Stimulated activated CD4-positive, alpha-beta T cell treated with anti-CD3 and anti-CD28 coated beads, Interleukin-1b, Interleukin-23, amount 100 ng/mL, for 4 hours (primary cell): ENCODE measurements at regions not wholly inside any gene's neighbourhood (a gene's known extent, or its start where the extent isn't known, plus 50 kb on each side); places are given as distances from the start of the nearest gene placed in this dataset.
"Not testable (repeated sequence)": the region's sequence is repeated elsewhere in the genome, so short reads cannot be mapped to it uniquely, and the experiment has no call there.

Source experiments
- DNase-seq, 2 donors: peaks; one replicate each; pipeline ENCODE4 v3.0.0-alpha.2; 2020; ENCODE audit warnings: low read depth in 2 of 2

DNA sequence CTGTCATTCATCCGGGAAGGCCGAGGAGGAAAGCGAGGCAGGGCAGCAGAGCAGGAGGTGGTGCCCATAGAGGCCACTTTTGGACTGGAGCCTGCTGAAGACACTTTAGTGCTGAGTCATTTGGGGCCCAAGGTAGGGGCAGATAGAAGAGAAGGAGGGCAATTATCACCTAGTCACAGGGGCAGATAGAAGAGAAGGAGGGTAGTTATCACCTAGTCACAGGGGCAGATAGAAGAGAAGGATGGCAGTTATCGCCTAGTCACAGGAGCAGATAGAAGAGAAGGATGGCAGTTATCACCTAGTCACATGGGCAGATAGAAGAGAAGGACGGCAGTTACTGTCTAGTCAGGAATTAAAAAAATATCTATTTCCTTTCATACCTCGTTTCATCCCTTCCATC lies 1372.6 kb downstream of the FOXD4L5 start:
- not testable (repeated sequence) for DNase-seq

DNA sequence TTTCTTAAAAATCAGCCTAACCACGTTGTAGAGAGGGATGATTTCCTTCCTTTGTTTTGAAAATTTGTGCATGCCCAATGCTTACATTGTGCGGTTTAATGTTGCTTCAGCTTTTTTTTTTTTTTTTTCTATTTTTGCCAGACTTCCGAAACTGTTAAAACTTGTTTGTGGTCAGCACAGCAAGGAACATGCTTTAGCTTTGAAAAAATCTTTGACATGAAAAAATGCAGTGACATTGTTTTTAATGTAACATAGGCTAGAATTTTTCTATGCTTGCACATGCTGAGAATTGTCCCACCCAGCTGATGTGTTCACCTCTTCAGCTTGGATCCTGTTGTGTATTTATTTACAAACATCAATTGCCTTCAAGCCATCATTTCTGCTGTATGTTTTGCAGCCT lies 1375.9 kb downstream of the FOXD4L5 start:
- not testable (repeated sequence) for DNase-seq

DNA sequence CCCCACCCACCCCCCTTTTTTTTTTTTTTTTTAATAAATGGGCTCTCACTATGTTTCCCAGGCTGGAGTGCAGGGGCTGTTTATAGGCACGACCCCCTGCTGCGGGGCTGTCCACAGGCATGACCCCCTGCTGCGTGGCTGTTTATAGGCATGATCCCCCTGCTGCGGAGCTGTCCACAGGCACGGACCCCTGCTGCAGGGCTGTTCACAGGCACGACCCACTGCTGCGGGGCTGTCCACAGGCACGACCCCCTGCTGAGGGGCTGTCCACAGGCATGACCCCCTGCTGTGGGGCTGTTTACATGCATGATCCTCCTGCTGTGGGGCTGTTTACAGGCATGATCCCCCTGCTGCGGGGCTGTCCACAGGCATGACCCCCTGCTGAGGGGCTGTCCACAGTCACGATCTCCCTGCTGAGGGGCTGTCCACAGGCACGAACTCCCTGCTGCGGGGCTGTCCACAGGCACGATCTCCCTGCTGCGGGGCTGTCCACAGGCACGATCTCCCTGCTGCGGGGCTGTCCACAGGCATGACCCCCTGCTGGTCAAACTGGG lies 1385.3 kb downstream of the FOXD4L5 start:
- not testable (repeated sequence) for DNase-seq

DNA sequence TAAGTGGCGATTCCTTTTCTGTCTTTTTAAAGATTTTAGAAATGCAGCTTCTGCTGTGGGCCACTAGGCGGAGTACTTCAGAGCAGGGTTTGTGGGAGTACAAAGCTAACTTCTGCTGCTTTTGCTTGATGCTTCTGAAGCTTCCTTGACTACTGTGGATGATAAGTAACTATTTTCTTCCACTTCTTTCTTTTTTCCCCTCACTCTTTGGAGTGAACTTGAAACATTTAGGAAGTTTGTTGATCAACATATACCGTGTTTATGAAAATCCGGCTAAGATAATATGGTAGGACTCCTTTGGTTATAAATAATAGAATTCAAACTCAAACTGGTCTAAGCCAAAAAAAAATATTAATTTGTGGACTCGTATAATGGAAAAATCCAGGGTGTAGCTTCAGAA lies 1403.6 kb downstream of the FOXD4L5 start:
- DNase-seq = not testable (repeated sequence)

DNA sequence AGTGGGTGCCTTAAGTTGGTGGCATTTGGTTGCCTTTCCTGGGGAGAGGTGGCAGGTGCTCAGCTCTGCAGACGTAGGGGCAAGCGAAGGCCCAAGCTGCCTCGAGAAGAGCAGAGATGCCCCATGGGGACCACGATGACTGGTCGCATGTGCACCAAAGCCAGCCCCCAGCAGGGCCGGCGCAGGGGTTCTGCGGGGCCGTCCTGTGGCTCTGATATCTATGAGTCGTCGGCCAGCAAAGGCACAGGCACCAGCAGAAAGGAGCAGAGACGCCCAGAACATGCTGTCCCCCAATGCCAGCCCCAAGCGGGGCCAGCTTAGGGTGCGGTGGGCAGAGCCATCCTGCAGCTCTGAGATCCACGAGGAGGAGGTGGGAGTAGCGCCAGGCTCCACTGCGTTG lies 1408.6 kb downstream of the FOXD4L5 start:
- DNase-seq = not testable (repeated sequence)

DNA sequence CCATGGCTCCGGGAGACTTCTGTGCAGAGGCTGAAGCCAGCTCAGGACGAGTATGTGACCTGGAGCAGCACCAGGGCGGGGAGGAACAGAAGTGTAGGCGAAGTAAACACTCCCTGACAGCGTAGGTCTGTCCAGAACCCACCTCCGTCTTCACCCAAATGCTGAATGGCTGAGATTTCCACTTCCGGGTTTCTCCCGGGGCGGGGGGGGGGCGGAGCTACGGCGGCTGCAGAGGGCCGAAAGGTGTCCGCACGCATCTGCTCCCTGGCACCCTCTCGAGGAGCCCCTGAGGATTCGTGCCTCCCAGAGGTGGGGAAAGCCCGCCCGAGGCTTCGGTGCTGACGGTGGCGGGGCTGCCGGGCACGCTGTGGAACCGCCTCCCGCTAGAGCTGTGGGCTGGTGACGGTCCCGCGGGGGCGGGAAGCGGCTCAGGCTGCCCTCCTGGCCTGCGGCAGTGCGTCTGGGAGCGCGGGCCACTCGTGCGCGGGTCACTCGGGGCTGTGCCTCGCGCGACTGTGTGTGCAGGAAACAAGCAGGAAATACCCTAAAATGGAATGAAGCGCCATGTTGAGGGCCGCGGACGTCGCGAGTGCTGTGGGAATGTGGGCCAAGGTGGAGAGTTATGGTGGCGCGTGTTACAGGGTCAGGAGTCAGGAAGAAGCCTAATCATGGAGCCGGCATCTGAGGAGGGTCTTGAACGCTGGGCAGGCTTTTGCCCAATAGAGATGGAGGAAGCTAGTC lies 1425.4 kb downstream of the FOXD4L5 start:
- DNase-seq = peak in 1 of 2 donors; percentile 13

DNA sequence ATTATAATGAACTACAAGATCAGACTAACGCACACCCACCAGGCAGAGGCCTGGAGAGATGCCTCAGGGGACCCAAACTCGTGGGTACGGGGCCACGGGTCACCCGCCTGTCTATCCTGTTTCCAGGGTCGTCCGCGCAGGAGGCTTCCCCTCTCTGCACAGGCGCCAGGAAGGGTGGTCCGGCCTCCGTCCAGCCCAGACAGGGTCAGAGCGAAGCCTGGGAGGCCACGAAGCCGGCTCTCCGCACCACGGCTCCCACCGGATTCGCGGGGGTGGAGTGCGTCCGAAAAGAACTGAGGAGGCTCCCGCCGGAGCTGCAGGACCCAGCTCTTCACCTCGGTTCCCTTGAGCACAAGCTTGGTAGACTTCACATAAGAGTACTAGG lies 1425.9 kb downstream of the FOXD4L5 start:
- DNase-seq = not testable (repeated sequence)

DNA sequence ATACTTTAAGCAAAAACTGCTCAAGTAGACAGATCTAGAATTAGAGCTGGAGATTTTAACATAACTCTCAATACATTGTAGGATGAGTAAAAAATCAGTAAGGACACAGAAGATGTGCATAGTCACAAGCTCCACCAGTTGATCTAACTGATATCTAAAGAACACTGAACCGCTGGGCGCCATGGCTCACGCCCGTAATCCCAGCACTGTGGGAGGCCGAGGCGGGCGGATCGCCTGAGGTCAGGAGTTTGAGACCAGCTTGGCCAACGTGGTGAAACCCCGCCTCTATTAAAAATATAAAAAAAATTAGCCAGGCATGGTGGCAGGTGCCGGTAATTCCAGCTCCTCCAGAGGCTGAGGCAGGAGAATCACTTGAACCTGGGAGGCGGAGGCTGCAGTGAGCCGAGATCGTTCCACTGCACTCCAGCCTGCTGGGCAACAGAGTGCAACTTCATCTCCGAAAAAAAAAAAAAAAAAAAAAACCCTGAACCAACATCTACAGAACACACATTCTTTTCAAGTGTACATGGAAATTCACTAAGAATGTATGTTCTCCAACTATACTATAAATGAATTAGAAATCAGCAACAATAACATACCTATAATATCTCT lies 1431.8 kb downstream of the FOXD4L5 start:
- not testable (repeated sequence) for DNase-seq

DNA sequence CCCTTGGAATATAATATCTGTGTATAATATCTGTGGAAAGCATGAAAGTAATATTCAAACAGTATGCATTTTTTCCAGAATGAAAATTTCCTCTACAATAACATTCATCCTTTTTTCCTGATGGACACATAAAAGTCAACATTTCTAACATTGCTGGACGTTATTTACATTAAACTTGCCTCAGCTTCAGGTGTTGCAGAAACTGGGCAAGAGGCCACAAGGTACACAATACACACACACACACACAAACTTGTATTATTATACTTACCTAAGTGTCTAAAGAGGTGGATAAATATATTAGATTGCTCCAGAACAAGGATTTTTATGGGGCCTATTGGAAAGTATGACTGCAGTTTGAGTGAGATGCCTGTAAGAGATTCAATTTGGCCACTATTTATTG lies 1460.2 kb downstream of the FOXD4L5 start:
- not testable (repeated sequence) for DNase-seq

DNA sequence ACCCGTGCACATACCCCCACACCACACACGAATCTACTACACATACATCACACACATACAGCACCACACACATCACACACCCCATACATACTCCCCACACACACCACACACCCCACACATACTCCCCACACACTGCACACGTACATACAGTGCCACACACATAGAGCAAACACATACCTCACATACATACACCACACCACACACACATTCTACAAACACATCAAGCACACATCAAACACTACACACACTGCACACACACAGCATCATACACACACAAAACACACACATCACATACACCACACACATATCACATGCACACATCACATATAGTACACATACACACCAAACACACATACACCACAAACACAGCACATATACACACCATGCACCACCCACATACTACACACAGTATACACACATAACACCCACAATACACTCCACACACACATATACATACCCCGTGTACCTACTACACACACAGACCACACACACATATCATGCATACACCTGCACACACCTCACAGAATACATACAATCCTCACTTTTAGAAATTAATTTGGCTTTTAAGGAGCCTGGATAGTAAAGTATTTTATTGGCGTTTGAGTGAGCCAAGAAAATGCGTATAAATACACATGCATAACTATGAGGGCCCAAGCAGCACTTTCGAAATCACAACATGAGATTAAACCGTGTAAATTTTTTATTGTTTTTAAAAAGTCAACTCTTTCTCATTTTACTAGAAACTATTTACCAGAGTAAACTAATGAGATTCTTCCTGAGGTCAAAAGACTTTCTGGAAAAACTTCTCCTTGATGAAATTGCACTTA lies 1461.4 kb downstream of the FOXD4L5 start:
- not testable (repeated sequence) for DNase-seq

DNA sequence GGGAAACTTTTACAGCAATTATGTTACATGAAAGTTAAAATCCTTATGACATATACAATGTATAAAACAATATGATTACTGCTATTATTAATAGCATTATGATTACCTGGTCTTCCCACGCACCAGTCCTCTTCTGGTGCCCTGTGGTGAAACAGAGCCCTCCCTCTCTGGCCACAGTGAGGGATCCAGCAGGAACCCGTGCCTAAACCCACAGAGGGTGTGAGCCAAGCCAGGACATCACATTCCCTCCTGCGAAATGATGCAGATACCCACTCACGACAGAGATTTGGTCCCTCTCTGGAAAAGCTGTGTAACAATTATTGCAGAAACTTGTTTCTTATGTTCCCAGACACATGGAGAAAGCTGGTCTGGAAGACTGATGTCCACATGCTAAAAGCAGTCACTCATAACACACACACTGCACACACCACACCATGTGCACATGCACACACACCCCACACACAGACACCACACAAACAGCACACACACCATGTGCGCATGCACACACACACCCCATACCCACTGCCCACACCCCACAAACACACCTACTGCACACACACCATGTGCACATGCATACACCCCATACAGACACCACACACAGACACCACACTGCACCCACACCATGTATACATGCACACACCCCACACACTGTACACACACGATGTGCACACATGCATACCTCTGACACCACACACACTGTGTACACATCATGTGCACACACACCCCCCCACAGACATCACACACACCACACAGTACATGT lies 1462.2 kb downstream of the FOXD4L5 start:
- not testable (repeated sequence) for DNase-seq

DNA sequence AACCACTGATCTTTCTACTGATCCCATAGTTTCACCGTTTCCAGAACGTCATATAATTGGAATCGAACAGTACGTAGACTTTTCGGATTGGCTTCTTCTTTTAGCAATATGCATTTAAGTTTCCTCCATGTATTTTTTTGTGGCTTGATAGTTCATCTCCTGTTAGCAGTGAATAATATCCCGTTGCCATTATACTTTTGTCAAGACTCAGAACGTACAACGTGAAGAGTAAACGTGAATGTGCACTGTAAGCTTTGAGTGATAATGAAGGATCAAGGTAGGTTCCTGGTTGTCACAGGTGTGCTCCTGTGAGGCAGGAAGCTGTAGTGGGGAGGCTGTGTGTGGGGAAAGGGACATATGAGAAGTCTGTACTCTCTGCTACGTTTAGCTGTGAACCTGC lies 1463.7 kb downstream of the FOXD4L5 start:
- DNase-seq = not testable (repeated sequence)

DNA sequence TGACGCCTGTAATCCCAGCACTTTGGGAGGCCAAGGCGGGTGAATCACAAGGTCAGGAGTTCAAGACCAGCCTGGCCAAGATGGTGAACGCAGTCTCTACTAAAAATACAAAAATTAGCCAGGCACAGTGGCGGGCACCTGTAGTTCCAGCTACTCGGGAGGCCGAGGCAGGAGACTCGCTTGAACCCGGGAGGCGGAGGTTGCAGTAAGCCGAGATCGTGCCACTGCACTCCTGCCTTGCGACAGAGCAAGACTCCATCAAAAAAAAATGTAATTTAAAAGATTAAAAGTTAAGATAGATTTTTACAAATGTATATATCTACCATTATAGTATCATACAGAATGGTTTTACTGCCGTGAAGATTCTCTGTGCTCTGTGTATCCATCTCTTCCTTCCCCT lies 1464.1 kb downstream of the FOXD4L5 start:
- DNase-seq = not testable (repeated sequence)

DNA sequence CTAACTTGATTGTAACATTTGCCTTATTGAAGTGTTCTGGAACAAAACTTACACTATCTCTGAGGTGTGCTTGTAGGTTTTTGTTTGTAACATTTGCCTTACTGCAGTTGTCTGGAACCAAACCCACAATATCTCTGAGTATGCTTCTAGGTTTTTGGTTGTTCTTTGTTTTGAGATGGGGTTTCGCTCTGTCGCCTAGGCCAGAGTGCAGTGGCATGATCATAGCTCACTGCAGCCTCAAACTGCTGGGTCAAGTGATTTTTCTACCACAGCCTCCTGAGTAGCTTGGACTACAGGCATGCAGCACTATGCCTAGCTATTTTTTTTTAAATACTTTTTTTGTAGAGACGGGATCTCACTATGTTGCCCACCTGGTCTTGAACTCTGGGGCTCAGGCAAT lies 1464.6 kb downstream of the FOXD4L5 start:
- not testable (repeated sequence) for DNase-seq

DNA sequence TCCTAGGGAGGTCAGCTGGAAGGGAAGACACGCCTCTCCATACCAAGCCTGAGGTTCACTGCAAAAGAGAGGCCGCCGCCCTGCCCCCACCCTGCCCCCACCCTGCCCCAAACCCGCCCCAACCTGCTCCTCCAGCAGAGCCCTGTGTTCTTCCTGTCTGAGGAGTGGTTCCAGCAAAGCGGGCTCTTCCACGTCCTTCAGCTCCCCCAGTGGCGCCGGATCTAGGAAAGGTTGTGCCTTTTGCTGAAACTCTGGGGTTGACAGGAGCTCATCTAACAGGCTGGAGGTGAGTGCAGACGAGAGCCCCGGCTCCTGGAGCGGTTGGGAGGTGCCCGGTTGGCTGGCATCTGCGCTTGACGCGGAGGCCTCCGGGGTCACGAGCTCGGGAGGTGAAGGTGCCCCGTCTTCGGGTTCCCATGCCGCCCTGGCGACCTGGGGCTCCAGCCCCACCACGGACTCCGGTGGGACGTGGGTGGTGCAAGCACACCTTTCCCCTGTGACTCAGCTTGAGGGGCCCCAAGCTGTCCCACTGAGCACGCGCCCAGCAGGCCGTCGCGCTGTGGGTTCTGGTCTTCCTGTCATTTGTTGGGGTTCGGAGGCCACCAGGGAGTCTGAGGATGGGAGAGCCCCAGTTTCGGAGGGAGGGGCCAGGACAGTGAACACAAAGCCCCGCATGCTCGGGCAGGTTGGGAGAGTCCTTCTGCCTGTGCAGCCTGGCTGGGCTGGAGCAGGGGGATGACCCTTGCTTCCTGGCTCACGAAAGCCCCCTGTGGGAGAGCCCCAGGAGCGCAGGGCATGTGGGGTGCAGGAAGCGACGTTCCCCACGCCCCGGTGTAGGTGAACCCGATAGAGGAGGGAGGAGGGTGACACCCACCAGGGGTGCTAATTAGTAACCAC lies 1467.1 kb downstream of the FOXD4L5 start:
- DNase-seq = peak; percentile 31 to 32

DNA sequence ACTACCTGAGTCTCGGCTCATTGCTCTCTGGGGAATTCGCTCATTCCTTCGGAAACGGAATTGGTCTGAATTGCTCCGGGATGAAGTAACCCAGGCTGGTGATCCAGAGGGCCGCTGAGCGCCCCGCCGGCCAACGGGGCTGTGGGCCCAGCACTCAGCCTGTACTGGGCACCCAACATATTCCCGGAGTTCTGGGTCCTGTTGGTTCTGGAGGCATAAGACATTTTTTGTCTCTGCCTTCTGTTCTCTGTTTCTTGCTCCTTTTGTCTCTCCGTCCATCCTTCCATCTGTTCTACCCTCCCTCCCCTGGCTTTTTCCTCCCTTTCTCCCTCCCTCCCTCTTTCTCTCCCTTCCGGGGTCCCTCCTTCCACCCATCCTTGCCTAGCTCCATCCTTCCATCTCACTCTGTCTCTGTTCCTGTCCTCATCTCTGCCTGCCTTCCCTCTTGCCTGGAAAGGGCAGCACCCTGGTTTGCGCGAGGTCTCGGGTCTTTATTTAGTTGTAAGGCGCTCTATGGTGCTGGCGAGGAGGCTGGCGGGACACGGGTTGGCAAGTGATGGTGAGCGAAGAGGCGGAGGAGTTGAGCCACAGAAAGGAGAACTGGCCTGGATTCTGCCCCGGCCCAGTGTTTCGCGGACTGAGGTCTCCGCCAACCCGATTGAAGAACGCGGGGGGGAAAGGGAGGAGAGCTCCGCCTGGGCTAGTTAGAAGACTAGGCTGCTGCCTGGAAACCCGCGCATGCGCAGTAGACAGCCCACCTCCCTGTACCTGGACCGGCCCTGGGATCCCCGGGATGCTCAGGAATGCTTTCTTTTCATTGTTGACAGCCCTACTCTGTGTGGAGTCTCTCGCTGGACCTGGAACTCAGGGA lies 1468.0 kb downstream of the FOXD4L5 start:
- DNase-seq = peak; percentile 58 to 61

DNA sequence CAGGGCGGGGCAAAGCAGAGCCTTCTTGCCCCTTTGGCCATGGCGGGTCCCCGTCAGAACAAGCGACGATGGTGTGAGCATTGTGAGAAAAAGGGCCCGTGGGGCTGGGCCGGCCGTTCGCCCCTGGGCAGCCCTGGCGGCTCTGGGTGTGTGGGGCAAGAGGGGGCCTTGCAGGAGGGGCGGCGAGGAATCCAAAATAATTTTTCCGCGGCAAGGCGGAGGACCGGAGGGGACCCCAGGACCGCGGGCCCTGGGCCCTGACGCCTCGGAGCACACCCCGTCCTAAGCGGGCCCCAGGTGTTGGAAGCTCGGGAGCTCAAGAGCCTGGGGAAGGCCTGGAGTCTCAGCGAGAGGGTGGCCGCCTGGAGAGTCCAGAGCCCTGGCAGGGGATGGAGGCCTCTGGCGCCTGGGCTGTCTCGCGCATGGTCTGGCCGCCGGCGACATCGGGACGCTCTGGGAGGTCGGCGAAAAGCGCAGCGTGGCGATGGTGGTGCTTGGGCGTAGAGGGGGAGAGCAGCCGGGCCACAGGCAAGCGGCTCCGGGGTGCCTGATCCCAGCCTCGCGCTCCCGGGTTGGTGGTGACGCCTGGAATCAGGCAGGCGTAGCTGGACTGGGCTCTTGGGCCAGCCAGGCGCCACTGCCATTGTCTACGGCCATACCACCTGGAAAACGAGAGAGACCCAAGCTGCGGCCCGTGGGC lies 1469.9 kb downstream of the FOXD4L5 start:
- not testable (repeated sequence) for DNase-seq

DNA sequence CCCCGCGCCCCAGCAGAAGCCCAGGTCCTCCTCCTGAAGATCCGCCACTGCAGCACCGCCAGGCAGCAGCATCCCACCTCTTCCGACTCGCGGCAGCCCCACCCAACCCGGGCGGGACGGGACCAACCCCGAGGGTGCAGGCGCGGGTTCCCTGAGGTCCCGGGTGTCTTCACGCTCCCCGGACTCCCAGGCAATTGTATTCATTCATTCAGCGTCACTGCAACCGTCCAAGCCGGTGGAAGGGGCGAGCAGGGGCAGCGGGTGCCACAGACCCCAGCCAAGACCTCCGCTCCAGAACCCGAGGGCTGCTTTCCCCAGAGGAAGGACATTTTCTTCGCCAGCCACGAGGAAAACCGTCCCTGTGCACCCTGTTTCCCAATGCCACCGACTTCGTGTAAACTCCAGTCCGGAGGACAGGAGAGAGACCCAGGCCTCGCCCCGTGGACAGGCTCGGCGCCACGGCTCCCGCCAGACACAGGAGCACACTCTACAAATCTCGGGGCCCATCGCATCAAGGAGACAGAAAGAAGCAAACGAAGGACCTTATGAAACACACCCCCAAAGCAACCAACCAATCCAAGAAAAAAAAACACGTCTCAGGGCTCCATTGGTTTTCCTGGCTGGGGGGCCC lies 1471.5 kb downstream of the FOXD4L5 start:
- DNase-seq = not testable (repeated sequence)
